HG03095 (cell line): ENCODE measurements at regions not wholly inside any gene's neighbourhood (a gene's known extent, or its start where the extent isn't known, plus 50 kb on each side); places are given as distances from the start of the nearest gene placed in this dataset.

Source experiments
- ATAC-seq: cut with Tn5 transposase; IDR thresholded peaks from one replicate; pipeline ENCODE4 v1.9.1; 2021; ENCODE audit warnings: moderate library complexity; ENCODE audit not compliant: unreplicated experiment

- no peak for ATAC-seq
Measured at GRCh38 chr5:124102486-124102885, 590.5 kb downstream of the CSNK1G3 start.

- ATAC-seq: no peak
Measured at GRCh38 chr5:124093658-124094057, 581.7 kb downstream of the CSNK1G3 start.

- no peak for ATAC-seq
Measured at GRCh38 chr5:124090115-124090514, 578.1 kb downstream of the CSNK1G3 start.

- no peak for ATAC-seq
Measured at GRCh38 chr5:124089578-124089977, 577.6 kb downstream of the CSNK1G3 start.

- ATAC-seq: no peak
Measured at GRCh38 chr5:124088289-124089032, 576.5 kb downstream of the CSNK1G3 start.

GRCh38 chr5:124087752-124088151 is 575.8 kb downstream of the CSNK1G3 start:
- no peak for ATAC-seq

- no peak for ATAC-seq
Measured at GRCh38 chr5:124080256-124080655, 568.3 kb downstream of the CSNK1G3 start.

- ATAC-seq: no peak
Measured at GRCh38 chr5:124079062-124079461, 567.1 kb downstream of the CSNK1G3 start.

GRCh38 chr5:124074500-124074899 is 562.5 kb downstream of the CSNK1G3 start:
- no peak for ATAC-seq

GRCh38 chr5:124072570-124072969 is 560.6 kb downstream of the CSNK1G3 start:
- no peak for ATAC-seq

GRCh38 chr5:124071039-124071438 is 559.1 kb downstream of the CSNK1G3 start:
- ATAC-seq: no peak

- no peak for ATAC-seq
Measured at GRCh38 chr5:124065508-124065907, 553.5 kb downstream of the CSNK1G3 start.

- no peak for ATAC-seq
Measured at GRCh38 chr5:124064956-124065355, 553.0 kb downstream of the CSNK1G3 start.

GRCh38 chr5:124061663-124062062 is 549.7 kb downstream of the CSNK1G3 start:
- ATAC-seq: no peak

GRCh38 chr5:124061068-124061430 is 549.1 kb downstream of the CSNK1G3 start:
- no peak for ATAC-seq

- no peak for ATAC-seq
Measured at GRCh38 chr5:124060413-124061067, 548.6 kb downstream of the CSNK1G3 start.

GRCh38 chr5:124060011-124060410 is 548.0 kb downstream of the CSNK1G3 start:
- no peak for ATAC-seq

- ATAC-seq: no peak
Measured at GRCh38 chr5:124059200-124059599, 547.2 kb downstream of the CSNK1G3 start.

GRCh38 chr5:124057724-124058231 is 545.8 kb downstream of the CSNK1G3 start:
- ATAC-seq: no peak

GRCh38 chr5:124056991-124057723 is 545.2 kb downstream of the CSNK1G3 start:
- peak; percentile 35 for ATAC-seq

- ATAC-seq: peak; percentile 70
Measured at GRCh38 chr5:124056326-124056990, 544.5 kb downstream of the CSNK1G3 start.
